DMS79 (cell line): ENCODE measurements at regions not wholly inside any gene's neighbourhood (a gene's known extent, or its start where the extent isn't known, plus 50 kb on each side); places are given as distances from the start of the nearest gene placed in this dataset.
"Not testable (repeated sequence)": the region's sequence is repeated elsewhere in the genome, so short reads cannot be mapped to it uniquely, and the experiment has no call there.

ENCODE experiments used
- DNase-seq: peaks from one replicate; lab custom pipeline; 2025; lab: John Stamatoyannopoulos, UW

GRCh38 chr1:60664086-60664625 is 418.2 kb upstream of the NFIA start:
- no peak for DNase-seq

DNA sequence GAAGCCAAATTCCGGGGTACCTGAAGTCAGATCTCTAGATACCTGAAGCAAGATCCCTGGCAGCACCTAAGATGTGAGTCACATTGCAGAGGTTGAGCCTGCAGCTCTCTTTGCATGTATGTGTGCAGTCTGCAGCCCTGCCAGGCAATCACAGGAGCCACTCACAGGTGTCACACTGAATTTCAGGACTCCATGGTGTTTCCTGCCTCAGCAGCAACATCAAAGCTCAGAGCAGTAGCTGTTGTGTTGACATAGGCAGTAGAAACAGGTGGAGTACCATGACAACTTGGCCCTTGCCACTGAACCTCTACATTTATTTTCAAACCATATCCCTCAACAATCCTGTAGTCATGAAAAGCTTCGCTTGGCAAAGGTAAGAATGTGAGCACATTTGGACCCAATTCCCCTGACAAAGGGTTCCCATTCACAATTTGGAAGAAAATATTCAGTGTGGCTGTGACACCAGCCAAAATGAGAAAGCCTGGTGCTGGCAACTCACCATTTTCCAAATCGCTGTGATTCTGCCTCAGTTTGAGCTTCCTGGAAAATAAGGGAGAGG is 419.8 kb upstream of the NFIA start:
- no peak for DNase-seq

GRCh38 chr1:60657926-60658325 is 424.4 kb upstream of the NFIA start:
- DNase-seq = no peak

DNA sequence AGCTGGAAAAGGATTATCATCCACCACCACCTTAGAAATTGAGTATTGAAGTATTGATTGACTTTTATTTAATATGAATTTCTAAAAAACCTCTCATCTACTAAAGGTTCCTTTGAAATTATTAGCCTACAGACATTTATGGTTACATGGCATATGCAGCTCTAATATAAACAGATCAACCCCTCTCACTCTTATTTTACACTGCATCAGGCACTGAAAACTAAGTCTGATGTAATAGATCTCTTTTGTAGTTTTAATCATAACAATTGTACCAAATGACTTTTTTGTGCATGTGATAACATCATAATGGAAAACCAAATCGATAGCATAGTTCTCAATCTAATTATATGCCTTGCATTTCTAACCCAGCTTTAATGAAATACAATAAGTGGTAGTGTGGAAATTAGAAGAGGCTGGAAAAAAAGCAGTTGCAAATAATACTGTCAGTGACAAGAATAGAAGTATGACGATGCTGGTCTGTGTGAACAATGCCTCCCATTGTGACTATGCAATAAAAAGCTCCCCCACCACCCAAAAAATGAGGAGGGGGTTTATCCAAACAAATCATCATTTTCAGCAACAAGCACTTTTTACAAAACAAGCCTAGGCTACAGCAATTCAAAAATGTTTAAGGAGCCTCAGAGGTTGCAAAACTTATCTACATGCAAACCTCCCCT is 426.5 kb upstream of the NFIA start:
- DNase-seq = no peak

GRCh38 chr1:60640033-60640551 is 442.3 kb upstream of the NFIA start:
- not testable (repeated sequence) for DNase-seq

DNA sequence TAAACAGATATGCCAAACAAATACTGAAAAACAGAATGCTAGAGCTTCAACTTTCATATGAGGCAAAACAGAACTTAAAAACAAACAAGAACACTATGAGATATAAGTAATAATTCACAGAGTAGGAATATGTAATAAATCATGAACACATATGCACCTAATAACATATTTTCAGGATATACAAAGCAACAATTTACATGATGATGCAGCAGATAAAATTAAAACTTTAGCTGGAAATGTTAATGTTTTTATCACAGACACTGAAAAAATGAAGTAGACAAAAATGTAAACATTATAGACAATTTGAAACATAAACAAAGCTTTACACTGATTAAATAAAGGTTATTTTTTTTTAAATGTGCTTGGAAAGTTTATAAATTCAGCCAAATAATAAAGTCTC is 443.1 kb upstream of the NFIA start:
- no peak for DNase-seq

GRCh38 chr1:60637651-60638050 is 444.7 kb upstream of the NFIA start:
- no peak for DNase-seq

DNA sequence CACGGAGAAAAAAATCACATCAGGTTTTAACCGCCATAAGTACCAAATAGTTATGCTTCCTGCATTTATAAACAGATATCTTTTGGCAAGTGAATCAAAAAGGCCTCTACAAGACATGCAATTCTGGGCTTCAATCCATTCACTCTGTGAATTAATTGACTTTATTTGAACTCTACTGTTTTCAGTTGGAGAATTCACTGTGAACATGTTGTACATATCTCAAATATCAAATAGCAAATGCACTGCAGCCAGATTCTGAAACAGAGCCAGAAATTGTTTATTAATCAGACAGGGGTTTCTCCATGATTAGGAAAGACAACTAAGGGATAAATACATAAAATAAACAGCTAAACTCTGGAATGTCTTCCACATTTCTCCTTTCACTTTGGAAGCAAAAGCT is 445.4 kb upstream of the NFIA start:
- no peak for DNase-seq

DNA sequence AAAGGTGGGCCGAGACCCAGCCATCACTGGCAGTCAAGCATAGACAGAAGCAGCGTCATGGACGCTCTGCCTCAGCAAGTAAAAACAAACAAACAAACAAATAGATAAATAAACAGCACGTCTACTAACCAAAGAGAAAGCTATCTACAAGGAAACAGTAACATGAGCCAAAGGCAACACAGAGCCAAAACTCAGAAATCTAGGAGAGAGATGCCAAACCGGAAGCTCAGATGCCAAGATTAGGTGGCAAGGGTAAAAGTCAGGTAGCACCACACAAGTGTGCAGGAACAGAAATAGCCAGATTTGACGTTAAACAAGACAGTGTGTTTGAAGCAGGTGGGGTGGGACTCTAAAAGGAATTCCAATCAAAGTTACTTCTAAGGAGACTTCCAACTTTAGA is 448.3 kb upstream of the NFIA start:
- DNase-seq = no peak

DNA sequence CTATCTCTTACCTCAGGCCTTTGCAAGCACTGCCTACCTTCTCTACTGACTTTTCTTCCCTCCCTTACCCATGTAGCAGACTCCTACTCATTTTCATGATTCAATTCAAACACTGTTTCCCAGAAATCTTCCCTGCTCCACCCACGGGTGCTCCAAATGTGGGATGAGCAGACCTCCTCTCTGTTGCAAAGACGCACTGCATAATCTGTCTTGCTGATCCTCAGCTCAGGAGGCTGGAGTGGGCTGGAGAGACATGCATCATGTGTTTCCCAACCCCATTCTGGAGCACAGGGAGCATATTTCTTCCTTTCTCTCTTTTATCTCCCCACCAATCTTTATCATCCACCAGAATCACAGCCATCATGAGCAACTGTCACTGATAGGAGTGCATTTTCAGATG is 459.9 kb upstream of the NFIA start:
- DNase-seq = no peak

DNA sequence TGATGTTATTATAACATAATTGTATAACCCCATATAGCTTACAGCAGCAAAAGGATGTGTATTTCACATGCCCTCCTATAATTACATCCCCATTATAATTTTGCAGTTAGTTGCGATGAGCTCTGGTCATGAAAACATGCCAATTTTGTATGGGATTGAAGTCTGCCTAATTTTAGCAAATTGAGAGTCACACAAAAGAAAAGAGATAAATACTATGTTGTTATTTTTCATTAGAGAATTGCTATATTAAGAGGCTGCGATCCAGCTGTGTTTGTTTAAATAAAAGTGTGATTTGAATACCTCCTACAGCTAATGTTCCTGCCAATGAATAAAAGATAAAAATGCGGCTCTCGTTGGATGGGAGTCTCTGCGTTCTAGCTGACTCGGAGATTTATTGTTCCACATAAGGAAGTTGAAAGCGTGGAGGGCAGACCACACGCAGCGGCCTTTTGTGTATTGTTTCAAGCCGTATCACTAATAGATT is 461.0 kb upstream of the NFIA start:
- DNase-seq = peak; percentile 92

GRCh38 chr1:60620087-60620486 is 462.3 kb upstream of the NFIA start:
- no peak for DNase-seq

DNA sequence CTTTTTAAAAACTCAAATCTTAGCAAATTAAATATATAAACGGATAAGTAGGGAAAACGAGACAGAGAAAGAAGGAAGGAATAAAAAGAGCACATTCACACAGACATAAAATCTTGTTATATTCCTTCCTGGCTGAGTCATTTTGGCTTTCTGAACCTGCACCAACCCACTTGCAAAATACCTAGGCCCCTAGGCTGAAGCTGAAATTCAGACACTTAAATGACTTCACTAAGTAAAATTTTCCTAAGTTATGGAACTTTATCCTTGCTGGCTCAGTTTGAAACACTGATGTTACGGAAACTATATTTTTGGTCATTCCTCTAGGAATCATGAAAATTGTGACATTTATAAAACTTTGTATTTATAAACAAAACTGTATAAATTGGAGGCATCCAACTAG is 462.8 kb upstream of the NFIA start:
- DNase-seq = no peak

- peak; percentile 42 for DNase-seq
Observed at GRCh38 chr1:60615666-60616065, 466.7 kb upstream of the NFIA start.

- DNase-seq = no peak
Observed at GRCh38 chr1:60612790-60613189, 469.6 kb upstream of the NFIA start.

GRCh38 chr1:60606921-60607320 is 475.4 kb upstream of the NFIA start:
- DNase-seq = not testable (repeated sequence)

DNA sequence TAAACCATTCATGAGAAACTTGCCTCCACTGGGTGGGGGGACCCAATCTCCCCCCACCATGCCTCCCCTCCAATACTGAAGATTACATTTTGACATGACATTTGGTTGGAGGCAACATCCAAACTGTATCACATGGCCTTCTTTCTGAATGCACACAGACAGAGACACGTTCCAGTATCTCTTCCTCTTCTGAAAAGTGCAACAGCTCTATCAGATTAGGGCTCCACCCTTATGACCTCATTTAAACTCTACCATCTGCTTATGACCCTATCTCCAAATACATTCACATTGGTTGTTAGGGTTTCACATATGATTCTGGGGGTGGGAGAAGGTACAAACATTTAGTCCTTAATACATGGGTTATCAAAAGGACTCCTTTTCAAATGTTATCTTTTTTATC is 481.8 kb upstream of the NFIA start:
- DNase-seq = no peak

GRCh38 chr1:60599574-60599973 is 482.8 kb upstream of the NFIA start:
- no peak for DNase-seq

DNA sequence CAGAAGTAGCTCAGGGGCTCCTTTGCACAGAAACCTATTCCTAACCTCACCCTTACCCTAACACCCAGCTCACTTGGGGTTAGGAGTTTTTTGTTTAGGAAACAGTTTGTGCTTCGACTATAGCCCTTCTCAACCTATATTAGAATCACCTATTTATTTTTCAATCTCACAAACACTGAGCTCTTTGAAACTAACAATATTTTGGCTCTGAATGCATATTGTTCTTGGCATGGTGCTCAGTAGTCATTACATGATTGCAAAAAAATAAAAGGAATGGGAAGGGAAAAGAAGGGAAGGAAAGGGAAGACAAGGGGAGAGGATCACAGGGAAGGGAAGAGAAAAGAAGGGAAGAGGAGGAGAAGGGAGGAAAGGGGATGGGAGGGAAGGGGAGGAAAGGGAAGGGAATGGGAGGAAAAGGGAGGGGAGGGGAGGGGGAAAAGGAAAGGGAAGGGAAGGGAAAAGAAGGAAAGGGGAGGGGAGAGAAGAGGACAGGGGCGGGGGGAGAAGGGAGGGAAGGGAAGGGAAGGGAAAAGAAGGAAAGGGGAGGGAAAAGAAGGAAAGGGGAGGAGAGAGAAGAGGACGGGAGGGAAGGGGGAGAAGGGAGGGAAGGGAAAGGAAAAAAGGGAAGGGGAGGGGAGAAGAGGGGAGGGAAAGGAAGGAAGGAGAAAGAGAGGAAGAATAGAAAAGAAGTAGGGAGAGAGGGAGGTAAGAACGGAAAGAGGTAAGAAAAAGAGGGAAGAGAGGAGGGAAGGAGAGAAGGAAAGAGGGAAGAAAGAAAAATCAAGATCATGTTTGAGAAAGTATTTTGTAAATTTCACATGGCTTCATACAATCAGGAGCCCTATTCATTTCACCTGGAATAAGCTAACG is 484.1 kb upstream of the NFIA start:
- DNase-seq = no peak

DNA sequence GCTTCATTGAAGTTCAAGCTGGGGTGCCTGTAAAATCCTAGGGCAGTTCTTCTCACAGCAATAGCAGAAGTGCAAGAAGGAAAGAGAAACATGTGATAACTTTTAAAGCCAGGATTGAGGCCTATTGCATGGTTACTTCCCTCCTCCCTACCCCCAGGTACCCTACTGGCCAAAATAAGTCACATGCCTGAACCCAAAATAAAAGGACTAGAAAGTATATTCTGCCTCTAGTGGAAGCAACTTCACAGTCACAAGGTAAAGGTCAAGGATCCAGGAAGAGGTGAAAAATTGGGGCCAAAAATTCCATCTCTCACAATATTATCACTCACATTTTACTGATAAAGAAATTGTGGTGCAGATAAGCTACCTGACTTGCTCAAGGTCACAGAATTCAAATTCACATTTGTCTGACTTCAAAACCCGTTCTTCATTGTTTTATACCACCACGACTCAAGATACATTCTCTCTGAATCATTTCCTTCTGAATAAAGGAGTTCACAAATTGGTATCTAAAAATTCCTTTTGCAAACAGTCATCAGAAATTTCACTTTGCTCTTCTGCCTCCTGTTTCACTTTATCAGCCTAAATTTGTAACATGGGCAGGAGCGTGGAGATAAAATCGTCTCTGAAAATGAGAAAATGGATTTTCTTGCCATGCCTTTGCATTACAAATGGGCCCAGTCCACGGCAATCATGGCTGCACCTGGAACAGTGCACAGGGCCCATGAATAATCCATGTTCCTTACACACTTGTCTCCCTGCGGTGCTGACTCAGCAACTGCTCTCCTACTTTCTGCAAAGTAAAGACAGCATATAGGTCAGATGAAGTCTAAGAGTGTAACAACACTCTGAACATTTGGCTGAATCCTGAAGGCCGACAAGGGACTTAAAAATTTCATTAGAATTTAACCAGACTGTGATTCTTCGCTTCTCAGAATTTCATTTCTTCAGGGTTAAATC is 485.3 kb upstream of the NFIA start:
- no peak for DNase-seq

GRCh38 chr1:60591583-60591982 is 490.8 kb upstream of the NFIA start:
- DNase-seq = no peak
